Retina (tissue), 1 donor: ENCODE measurements at regions not wholly inside any gene's neighbourhood (a gene's known extent, or its start where the extent isn't known, plus 50 kb on each side); places are given as distances from the start of the nearest gene placed in this dataset.
"Not testable (repeated sequence)": the region's sequence is repeated elsewhere in the genome, so short reads cannot be mapped to it uniquely, and the experiment has no call there.

Source experiments
- DNase-seq: peaks from one replicate; pipeline ENCODE4 v3.0.0-alpha.2; 2016

- DNase-seq = not testable (repeated sequence)
These were observed 116.1 kb upstream of the GJE1 start for GRCh38 chr6:142016666-142017065.

- DNase-seq = not testable (repeated sequence)
These were observed 117.3 kb upstream of the GJE1 start for GRCh38 chr6:142015463-142015862.

GRCh38 chr6:142015011-142015410 is 117.7 kb upstream of the GJE1 start:
- DNase-seq = no peak

GRCh38 chr6:142014515-142014914 is 118.2 kb upstream of the GJE1 start:
- no peak for DNase-seq

- no peak for DNase-seq
These were observed 118.7 kb upstream of the GJE1 start for GRCh38 chr6:142013875-142014495.

GRCh38 chr6:142013287-142013686 is 119.4 kb upstream of the GJE1 start:
- DNase-seq = no peak

- no peak for DNase-seq
These were observed 121.0 kb upstream of the GJE1 start for GRCh38 chr6:142011775-142012174.

GRCh38 chr6:142011156-142011555 is 121.6 kb upstream of the GJE1 start:
- DNase-seq = no peak

GRCh38 chr6:142009647-142010046 is 123.1 kb upstream of the GJE1 start:
- no peak for DNase-seq

- DNase-seq = no peak
These were observed 123.9 kb upstream of the GJE1 start for GRCh38 chr6:142008781-142009180.

- no peak for DNase-seq
These were observed 124.5 kb upstream of the GJE1 start for GRCh38 chr6:142008016-142008735.

- no peak for DNase-seq
These were observed 127.7 kb upstream of the GJE1 start for GRCh38 chr6:142005021-142005420.

- DNase-seq = no peak
These were observed 129.8 kb upstream of the GJE1 start for GRCh38 chr6:142002825-142003405.

GRCh38 chr6:141996823-141997222 is 135.9 kb upstream of the GJE1 start:
- no peak for DNase-seq

GRCh38 chr6:141992109-141992508 is 140.6 kb upstream of the GJE1 start:
- no peak for DNase-seq

- DNase-seq = no peak
These were observed 141.9 kb upstream of the GJE1 start for GRCh38 chr6:141990840-141991239.

GRCh38 chr6:141989706-141989959 is 143.1 kb upstream of the GJE1 start:
- no peak for DNase-seq

GRCh38 chr6:141988954-141989705 is 143.6 kb upstream of the GJE1 start:
- peak; percentile 3 for DNase-seq

GRCh38 chr6:141988327-141988726 is 144.4 kb upstream of the GJE1 start:
- DNase-seq = no peak

GRCh38 chr6:141986457-141986856 is 146.3 kb upstream of the GJE1 start:
- no peak for DNase-seq

- DNase-seq = no peak
These were observed 151.5 kb upstream of the GJE1 start for GRCh38 chr6:141981190-141981589.

GRCh38 chr6:141977782-141978181 is 154.9 kb upstream of the GJE1 start:
- no peak for DNase-seq

- DNase-seq = no peak
These were observed 155.7 kb upstream of the GJE1 start for GRCh38 chr6:141976994-141977393.
